HEK293 (cell line): ENCODE measurements at regions not wholly inside any gene's neighbourhood (a gene's known extent, or its start where the extent isn't known, plus 50 kb on each side); places are given as distances from the start of the nearest gene placed in this dataset.

Experiments used
- CTCF ChIA-PET: fragments of 350-600 bp; formaldehyde crosslinking; extraction: SDS; loops from one replicate; lab custom pipeline; 2021; ENCODE audit warnings: antibody characterized with exemption; lab: Yijun Ruan, JAX
- POLR2A ChIA-PET: fragments of 300-600 bp; formaldehyde crosslinking; extraction: SDS; loops from one replicate; lab custom pipeline; 2020; ENCODE audit warnings: antibody characterized with exemption, inconsistent platforms; lab: Yijun Ruan, JAX
- H3K27ac ChIP-seq: fragments of 200-500 bp; sonication (Bioruptor generic); 2 replicates; pipeline ENCODE4 v1.5.1; 2014; ENCODE audit warnings: low read depth, low read length, control low read depth, inconsistent platforms; ENCODE audit errors: extremely low read depth
- H3K36me3 ChIP-seq, 2 experiments: fragments of 200-500 bp in 1 of 2; sonication (Bioruptor generic) in 1 of 2; 1 replicate in 1 of 2; 2 replicates in 1 of 2; pipeline ENCODE4 v1.5.1; 2014 to 2017; ENCODE audit warnings: inconsistent platforms in 2 of 2, low read length in 2 of 2; ENCODE audit not compliant: control insufficient read depth in 2 of 2, insufficient read depth in 1 of 2
- H3K4me1 ChIP-seq: fragments of 200-500 bp; sonication (Bioruptor generic); 2 replicates; pipeline ENCODE4 v1.5.1; 2014; ENCODE audit warnings: mild to moderate bottlenecking, low read length, inconsistent platforms; ENCODE audit not compliant: control insufficient read depth, insufficient read depth
- H3K4me3 ChIP-seq: 2 replicates; pipeline ENCODE4 v1.5.1; 2011; ENCODE audit warnings: low read depth, mild to moderate bottlenecking, control low read depth, low read length, moderate library complexity
- H3K9me3 ChIP-seq: fragments of 200-500 bp; sonication (Bioruptor generic); 2 replicates; pipeline ENCODE4 v1.5.1; 2014; ENCODE audit warnings: low read depth, low read length, inconsistent platforms; ENCODE audit not compliant: control insufficient read depth, insufficient read depth
- ATF2 ChIP-seq: fragments of 450-650 bp; formaldehyde crosslinking; IDR thresholded peaks from 2 replicates; pipeline ENCODE4 v1.5.1; 2016; ENCODE audit warnings: missing biosample characterization, missing genetic modification characterization, low read depth
- GLIS1 ChIP-seq: fragments of 450-650 bp; formaldehyde crosslinking; IDR thresholded peaks from 2 replicates; pipeline ENCODE4 v1.5.1; 2016; ENCODE audit warnings: missing biosample characterization, missing genetic modification characterization
- INSM2 ChIP-seq: fragments of 450-650 bp; formaldehyde crosslinking; IDR thresholded peaks from 2 replicates; pipeline ENCODE4 v1.5.1; 2016; ENCODE audit warnings: missing biosample characterization, missing genetic modification characterization
- KLF9 ChIP-seq: fragments of 450-650 bp; formaldehyde crosslinking; IDR thresholded peaks from 2 replicates; pipeline ENCODE4 v1.5.1; 2016; ENCODE audit warnings: missing biosample characterization, missing genetic modification characterization, low read depth
- SP3 ChIP-seq: fragments of 450-650 bp; formaldehyde crosslinking; IDR thresholded peaks from 2 replicates; pipeline ENCODE4 v1.5.1; 2016; ENCODE audit warnings: missing biosample characterization, missing genetic modification characterization
- SP7 ChIP-seq: fragments of 450-650 bp; formaldehyde crosslinking; IDR thresholded peaks from 2 replicates; pipeline ENCODE4 v1.5.1; 2016; ENCODE audit warnings: missing biosample characterization, missing genetic modification characterization
- ZBTB17 ChIP-seq: fragments of 450-650 bp; formaldehyde crosslinking; IDR thresholded peaks from 2 replicates; pipeline ENCODE4 v1.5.1; 2016; ENCODE audit warnings: missing biosample characterization, missing genetic modification characterization
- ZBTB20 ChIP-seq: fragments of 450-650 bp; formaldehyde crosslinking; IDR thresholded peaks from 2 replicates; pipeline ENCODE4 v1.5.1; 2016; ENCODE audit warnings: missing biosample characterization, missing genetic modification characterization
- ZBTB8A ChIP-seq: fragments of 450-650 bp; formaldehyde crosslinking; IDR thresholded peaks from 2 replicates; pipeline ENCODE4 v1.5.1; 2016; ENCODE audit warnings: missing biosample characterization, missing genetic modification characterization
- ZFP69B ChIP-seq: fragments of 450-650 bp; formaldehyde crosslinking; IDR thresholded peaks from 2 replicates; pipeline ENCODE4 v1.5.1; 2016; ENCODE audit warnings: missing biosample characterization, missing genetic modification characterization
- ZIC2 ChIP-seq: fragments of 450-650 bp; formaldehyde crosslinking; IDR thresholded peaks from 2 replicates; pipeline ENCODE4 v1.5.1; 2016; ENCODE audit warnings: missing biosample characterization, missing genetic modification characterization
- ZNF146 ChIP-seq: fragments of 450-650 bp; formaldehyde crosslinking; IDR thresholded peaks from 2 replicates; pipeline ENCODE4 v1.5.1; 2016; ENCODE audit warnings: missing biosample characterization, missing genetic modification characterization
- ZNF221 ChIP-seq: fragments of 450-650 bp; formaldehyde crosslinking; IDR thresholded peaks from 2 replicates; pipeline ENCODE4 v1.5.1; 2017; ENCODE audit warnings: missing biosample characterization, missing genetic modification characterization, borderline replicate concordance
- ZNF513 ChIP-seq: fragments of 450-650 bp; IDR thresholded peaks from 2 replicates; pipeline ENCODE4 v1.5.1; 2018; ENCODE audit warnings: missing biosample characterization, missing genetic modification characterization
- ZNF555 ChIP-seq: fragments of 450-650 bp; formaldehyde crosslinking; conservative IDR thresholded peaks from 2 replicates; pipeline ENCODE4 v1.5.1; 2017; ENCODE audit warnings: missing biosample characterization, mild to moderate bottlenecking, missing genetic modification characterization, inconsistent platforms
- ZNF610 ChIP-seq: fragments of 450-650 bp; formaldehyde crosslinking; IDR thresholded peaks from 2 replicates; pipeline ENCODE4 v1.5.1; 2016; ENCODE audit warnings: missing biosample characterization, missing genetic modification characterization, borderline replicate concordance
- ZNF629 ChIP-seq: fragments of 450-650 bp; formaldehyde crosslinking; IDR thresholded peaks from 2 replicates; pipeline ENCODE4 v1.5.1; 2017; ENCODE audit warnings: missing biosample characterization, missing genetic modification characterization
- ZNF701 ChIP-seq: fragments of 450-650 bp; formaldehyde crosslinking; IDR thresholded peaks from 2 replicates; pipeline ENCODE4 v1.5.1; 2016; ENCODE audit warnings: missing biosample characterization, missing genetic modification characterization
- ZNF785 ChIP-seq: fragments of 450-650 bp; formaldehyde crosslinking; IDR thresholded peaks from 2 replicates; pipeline ENCODE4 v1.5.1; 2016; ENCODE audit warnings: missing biosample characterization, missing genetic modification characterization
- ZNF843 ChIP-seq: fragments of 450-650 bp; formaldehyde crosslinking; IDR thresholded peaks from 2 replicates; pipeline ENCODE4 v1.5.1; 2016; ENCODE audit warnings: missing biosample characterization, missing genetic modification characterization
- ZSCAN16 ChIP-seq: fragments of 450-650 bp; formaldehyde crosslinking; IDR thresholded peaks from 2 replicates; pipeline ENCODE4 v1.5.1; 2016; ENCODE audit warnings: missing biosample characterization, missing genetic modification characterization
- ZSCAN18 ChIP-seq: fragments of 450-650 bp; formaldehyde crosslinking; IDR thresholded peaks from 2 replicates; pipeline ENCODE4 v1.5.1; 2016; ENCODE audit warnings: missing biosample characterization, missing genetic modification characterization
- ZSCAN4 ChIP-seq: fragments of 450-650 bp; formaldehyde crosslinking; IDR thresholded peaks from 2 replicates; pipeline ENCODE4 v1.5.1; 2017; ENCODE audit warnings: missing biosample characterization, missing genetic modification characterization

GRCh38 chr12:19687371-19687770, 248.1 kb downstream of the AEBP2 start:
- POLR2A ChIA-PET: no interaction called here
- Histone ChIP-seq H3K27ac (no peak overlapping the region), H3K9me3 (no peaks in the 10 kb centered on the region), H3K36me3 (no peaks in the 10 kb centered on the region), H3K4me1 (no peaks in the 10 kb centered on the region), H3K4me3 (no peak overlapping the region)
- CTCF ChIA-PET: no interaction called here
- TF ChIP-seq ZBTB8A (tag by site-specific recombination): no peak
- no peak for TF ChIP-seq ZSCAN16
- TF ChIP-seq SP3: no peak

GRCh38 chr12:19688532-19688931, 249.2 kb downstream of the AEBP2 start:
- CTCF ChIA-PET: no interaction called here
- TF ChIP-seq KLF9 (tag by site-specific recombination): no peak
- TF ChIP-seq ZNF146 (tag by site-specific recombination): no peak
- no peak for TF ChIP-seq ZNF843 (tag by site-specific recombination)
- Histone ChIP-seq H3K27ac (no peak overlapping the region), H3K4me3 (no peak overlapping the region), H3K9me3 (no peaks in the 10 kb centered on the region), H3K4me1 (no peaks in the 10 kb centered on the region), H3K36me3 (no peaks in the 10 kb centered on the region)
- POLR2A ChIA-PET: no interaction called here

GRCh38 chr12:19689226-19689625, 249.9 kb downstream of the AEBP2 start:
- ChIA-PET CTCF (interaction anchor here (1.1 kb wide), 1 partner anchor 50 kb away, joined by 4 read pairs; no protein-coding TSS in a partner anchor), POLR2A (no interaction called here)
- Histone ChIP-seq H3K4me3 (no peak overlapping the region), H3K27ac (no peak overlapping the region), H3K9me3 (no peaks in the 10 kb centered on the region), H3K4me1 (no peaks in the 10 kb centered on the region), H3K36me3 (no peaks in the 10 kb centered on the region)
- TF ChIP-seq ZNF701 (tag by site-specific recombination) (no peak), ZNF785 (tag by site-specific recombination) (no peak), ATF2 (tag by site-specific recombination) (no peak), ZBTB20 (tag by site-specific recombination) (no peak), ZNF555 (no peak), ZNF610 (tag by site-specific recombination) (no peak), ZIC2 (no peak), ZSCAN18 (tag by site-specific recombination) (no peak), ZNF513 (tag by site-specific recombination) (no peak), ZSCAN4 (tag by site-specific recombination) (no peak), ZFP69B (tag by site-specific recombination) (no peak), ZNF629 (tag by site-specific recombination) (no peak), INSM2 (tag by site-specific recombination) (no peak), ZNF221 (no peak), GLIS1 (no peak), SP7 (tag by site-specific recombination) (no peak), ZBTB17 (no peak)
